HAP-1 (cell line): ENCODE measurements at regions not wholly inside any gene's neighbourhood (a gene's known extent, or its start where the extent isn't known, plus 50 kb on each side); places are given as distances from the start of the nearest gene placed in this dataset.
"Not testable (repeated sequence)": the region's sequence is repeated elsewhere in the genome, so short reads cannot be mapped to it uniquely, and the experiment has no call there.

Experiments used
- DNase-seq, 2 experiments: peaks; one replicate each; pipeline ENCODE4 v3.0.0-alpha.2; 2016 to 2020; ENCODE audit warnings: low spot score in 2 of 2
- H3K27me3 ChIP-seq: fragments of 250-450 bp; sonication (Bioruptor Pico); 2 replicates; pipeline ENCODE4 v1.5.1; 2020; ENCODE audit warnings: low read depth, mild to moderate bottlenecking, moderate library complexity
- H3K36me3 ChIP-seq: fragments of 250-450 bp; sonication (Bioruptor Pico); replicated peaks from 2 replicates; pipeline ENCODE4 v1.5.1; 2020; ENCODE audit warnings: mild to moderate bottlenecking
- H3K4me1 ChIP-seq: fragments of 250-450 bp; sonication (Bioruptor Pico); 2 replicates; pipeline ENCODE4 v1.5.1; 2020; ENCODE audit warnings: mild to moderate bottlenecking
- H3K4me3 ChIP-seq: fragments of 250-450 bp; sonication (Bioruptor Pico); 2 replicates; pipeline ENCODE4 v1.5.1; 2020; ENCODE audit warnings: mild to moderate bottlenecking, moderate library complexity
- H3K9me3 ChIP-seq: fragments of 250-450 bp; sonication (Bioruptor Pico); 2 replicates; pipeline ENCODE4 v1.5.1; 2020; ENCODE audit warnings: mild to moderate bottlenecking, moderate library complexity
- in situ Hi-C: fragments of 300-500 bp; cut with MboI; formaldehyde crosslinking; loops from 3 replicates; pipeline ENCODE4 v1.14.3; 2020; ENCODE audit warnings: low sequenced_read_pairs, inconsistent platforms, mixed read lengths

- in situ Hi-C loops: no loop called here
- H3K36me3 ChIP-seq: no peaks in the 10 kb centered on the region
- no peak overlapping the region for H3K4me3 ChIP-seq
- H3K27me3 ChIP-seq: no peaks in the 10 kb centered on the region
- H3K9me3 ChIP-seq: no peaks in the 10 kb centered on the region
- no peaks in the 10 kb centered on the region for H3K4me1 ChIP-seq
- DNase-seq: no peak
Observed at GRCh38 chr22:34592123-34592740, 473.7 kb upstream of the ISX start.

- in situ Hi-C loops: no loop called here
- no peaks in the 10 kb centered on the region for H3K27me3 ChIP-seq
- H3K4me3 ChIP-seq: no peak overlapping the region
- no peak for DNase-seq
- H3K9me3 ChIP-seq: no peaks in the 10 kb centered on the region
- H3K36me3 ChIP-seq: no peaks in the 10 kb centered on the region
- no peaks in the 10 kb centered on the region for H3K4me1 ChIP-seq
Observed at GRCh38 chr22:34599567-34599966, 466.4 kb upstream of the ISX start.

- H3K36me3 ChIP-seq: no peaks in the 10 kb centered on the region
- no peaks in the 10 kb centered on the region for H3K4me1 ChIP-seq
- no peak overlapping the region for H3K4me3 ChIP-seq
- DNase-seq: no peak
- H3K9me3 ChIP-seq: no peaks in the 10 kb centered on the region
- no peaks in the 10 kb centered on the region for H3K27me3 ChIP-seq
- in situ Hi-C loops: no loop called here
Observed at GRCh38 chr22:34604312-34604711, 461.6 kb upstream of the ISX start.

DNA sequence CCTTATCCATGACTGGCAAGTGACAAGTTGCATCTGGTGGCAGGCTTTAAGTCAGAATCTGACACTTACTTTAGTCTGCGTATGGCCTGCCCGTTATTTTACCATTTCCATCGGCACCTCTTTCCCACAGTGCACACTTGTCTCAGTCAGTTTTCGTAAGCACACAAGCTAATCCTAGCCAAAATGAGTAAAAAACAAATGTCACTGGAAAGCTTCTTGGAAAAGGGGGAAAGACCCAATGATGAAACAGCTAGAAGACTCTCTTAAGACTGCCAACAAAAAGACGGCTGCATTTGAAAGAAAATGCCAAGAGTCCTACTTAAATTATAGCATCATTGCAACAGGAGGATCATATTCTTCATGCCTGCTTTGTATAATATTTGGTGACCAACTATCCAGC, 457.9 kb upstream of the ISX start:
- Histone ChIP-seq H3K4me1 (no peaks in the 10 kb centered on the region), H3K36me3 (no peaks in the 10 kb centered on the region), H3K27me3 (no peaks in the 10 kb centered on the region), H3K4me3 (no peak overlapping the region), H3K9me3 (no peaks in the 10 kb centered on the region)
- in situ Hi-C loops: no loop called here
- no peak for DNase-seq

- Histone ChIP-seq H3K27me3 (no peaks in the 10 kb centered on the region), H3K4me1 (no peaks in the 10 kb centered on the region), H3K36me3 (no peaks in the 10 kb centered on the region), H3K4me3 (no peak overlapping the region), H3K9me3 (no peaks in the 10 kb centered on the region)
- in situ Hi-C loops: no loop called here
- DNase-seq: no peak
Observed at GRCh38 chr22:34608540-34609115, 457.3 kb upstream of the ISX start.

DNA sequence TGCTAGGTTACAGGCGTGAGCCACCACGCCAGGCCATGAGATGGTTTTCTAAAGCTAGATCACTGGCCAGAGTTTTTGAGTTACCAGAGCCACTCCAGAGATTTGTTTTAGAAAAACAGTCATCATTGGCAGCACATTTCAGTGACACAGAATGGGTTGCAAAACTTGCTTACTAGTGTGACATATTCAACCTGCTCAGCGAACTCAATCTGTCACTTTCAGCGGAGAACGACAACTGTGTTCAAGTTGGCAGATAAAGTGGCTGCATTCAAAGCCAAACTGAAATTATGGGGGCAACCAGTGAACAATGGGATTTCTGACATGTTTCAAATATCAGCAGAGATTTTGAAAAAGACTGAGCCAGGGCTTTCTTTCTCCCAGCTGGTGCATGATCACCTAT, 456.3 kb upstream of the ISX start:
- in situ Hi-C loops: no loop called here
- H3K4me3 ChIP-seq: no peak overlapping the region
- H3K36me3 ChIP-seq: no peaks in the 10 kb centered on the region
- no peaks in the 10 kb centered on the region for H3K4me1 ChIP-seq
- no peaks in the 10 kb centered on the region for H3K9me3 ChIP-seq
- no peaks in the 10 kb centered on the region for H3K27me3 ChIP-seq
- no peak for DNase-seq

DNA sequence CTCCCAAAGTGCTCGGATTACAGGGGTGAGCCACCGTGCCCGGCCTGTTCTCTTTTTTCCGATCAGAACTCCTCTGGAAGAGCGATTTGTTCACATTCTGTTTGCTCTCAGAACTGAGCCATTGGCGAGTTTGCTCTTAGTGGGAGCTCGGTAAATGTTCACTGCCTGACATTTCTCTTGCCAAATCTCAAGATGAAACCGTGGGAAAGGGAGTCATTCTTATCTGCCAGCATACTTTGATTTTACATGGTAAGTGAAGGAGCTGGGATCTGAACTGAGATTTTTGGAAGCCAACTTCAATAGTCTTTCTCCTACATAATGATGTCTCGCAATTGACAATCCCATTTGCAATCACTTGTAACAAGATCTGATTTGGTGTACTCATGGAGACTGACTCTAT, 445.8 kb upstream of the ISX start:
- in situ Hi-C loops: no loop called here
- H3K4me3 ChIP-seq: no peak overlapping the region
- H3K4me1 ChIP-seq: no peaks in the 10 kb centered on the region
- DNase-seq: no peak
- H3K9me3 ChIP-seq: no peaks in the 10 kb centered on the region
- no peaks in the 10 kb centered on the region for H3K27me3 ChIP-seq
- no peaks in the 10 kb centered on the region for H3K36me3 ChIP-seq

DNA sequence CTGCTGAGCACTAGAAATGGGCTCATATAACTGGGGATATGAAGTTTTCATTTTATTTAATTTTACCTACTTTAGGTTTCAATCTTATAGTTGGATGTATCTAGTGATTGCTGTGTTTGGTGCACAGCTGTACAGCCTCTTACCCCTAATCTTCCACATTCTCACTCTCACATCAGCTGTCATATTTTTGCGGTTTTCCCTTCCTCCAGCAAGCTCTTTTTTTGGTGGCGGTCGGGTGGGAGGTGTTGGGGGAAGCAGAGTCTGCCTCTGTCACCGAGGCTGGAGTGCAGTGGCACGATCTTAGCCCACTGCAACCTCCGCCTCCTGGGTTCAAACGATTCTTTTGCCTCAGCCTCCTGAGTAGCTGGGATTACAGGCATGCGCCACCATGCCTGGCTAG, 445.1 kb upstream of the ISX start:
- H3K4me1 ChIP-seq: no peaks in the 10 kb centered on the region
- no peaks in the 10 kb centered on the region for H3K9me3 ChIP-seq
- in situ Hi-C loops: no loop called here
- H3K36me3 ChIP-seq: no peaks in the 10 kb centered on the region
- H3K4me3 ChIP-seq: no peak overlapping the region
- no peak for DNase-seq
- no peaks in the 10 kb centered on the region for H3K27me3 ChIP-seq

DNA sequence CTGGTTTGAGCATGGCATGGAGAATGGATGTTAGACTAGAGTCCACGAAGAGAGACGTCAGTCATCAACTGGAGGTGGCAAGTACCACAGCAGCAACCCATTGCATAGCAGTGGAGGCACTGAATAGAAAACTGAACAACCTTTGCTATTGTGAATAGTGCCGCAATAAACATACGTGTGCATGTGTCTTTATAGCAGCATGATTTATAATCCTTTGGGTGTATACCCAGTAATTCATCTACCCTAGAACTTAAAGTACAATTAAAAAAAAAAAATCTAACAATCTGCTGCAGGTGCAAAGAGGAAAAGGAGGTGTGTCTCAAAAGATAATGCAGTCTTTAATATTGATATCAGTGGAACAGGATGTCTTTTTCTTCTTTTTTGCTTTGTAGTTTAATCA, 443.4 kb upstream of the ISX start:
- no peak for DNase-seq
- no peaks in the 10 kb centered on the region for H3K36me3 ChIP-seq
- in situ Hi-C loops: no loop called here
- no peak overlapping the region for H3K4me3 ChIP-seq
- no peaks in the 10 kb centered on the region for H3K4me1 ChIP-seq
- H3K27me3 ChIP-seq: no peaks in the 10 kb centered on the region
- no peaks in the 10 kb centered on the region for H3K9me3 ChIP-seq

DNA sequence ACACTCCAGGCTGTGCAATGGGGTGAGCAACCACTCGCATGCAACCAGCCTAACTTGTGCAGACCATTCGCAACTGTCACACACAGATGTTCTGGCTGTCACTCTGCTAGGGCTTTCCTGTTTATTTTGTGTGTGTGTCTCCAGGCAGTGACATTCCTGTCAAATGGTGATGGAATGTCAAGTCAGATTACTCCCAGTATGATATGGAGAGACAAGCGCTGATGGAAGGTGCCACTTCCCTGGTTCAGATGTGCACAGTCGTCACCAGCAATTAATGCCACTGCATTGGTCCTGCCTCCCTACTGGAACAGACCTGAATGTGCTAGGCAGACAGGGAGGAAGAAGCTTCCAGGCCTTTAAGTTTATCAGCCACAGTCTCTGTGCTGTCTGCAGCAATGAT, 442.4 kb upstream of the ISX start:
- no peaks in the 10 kb centered on the region for H3K36me3 ChIP-seq
- no peaks in the 10 kb centered on the region for H3K27me3 ChIP-seq
- H3K9me3 ChIP-seq: no peaks in the 10 kb centered on the region
- H3K4me1 ChIP-seq: no peaks in the 10 kb centered on the region
- in situ Hi-C loops: no loop called here
- DNase-seq: no peak
- no peak overlapping the region for H3K4me3 ChIP-seq

DNA sequence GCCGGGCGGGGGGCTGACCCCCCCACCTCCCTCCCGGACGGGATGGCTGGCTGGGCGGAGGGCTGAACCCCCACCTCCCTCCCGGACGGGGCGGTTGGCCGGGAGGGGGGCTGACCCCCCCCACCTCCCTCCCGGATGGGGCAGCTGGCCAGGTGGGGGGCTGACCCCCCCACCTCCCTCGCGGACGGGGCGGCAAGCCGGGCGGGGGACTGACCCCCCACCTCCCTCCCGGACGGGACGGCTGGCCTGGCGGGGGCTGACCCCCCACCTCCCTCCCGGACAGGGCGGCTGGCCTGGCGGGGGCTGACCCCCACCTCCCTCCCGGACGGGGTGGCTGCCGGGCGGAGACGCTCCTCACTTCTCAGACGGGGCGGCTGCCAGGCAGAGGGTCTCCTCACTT, 440.1 kb upstream of the ISX start:
- H3K27me3 ChIP-seq, H3K9me3 ChIP-seq, in situ Hi-C loops: not testable (repeated sequence)

DNA sequence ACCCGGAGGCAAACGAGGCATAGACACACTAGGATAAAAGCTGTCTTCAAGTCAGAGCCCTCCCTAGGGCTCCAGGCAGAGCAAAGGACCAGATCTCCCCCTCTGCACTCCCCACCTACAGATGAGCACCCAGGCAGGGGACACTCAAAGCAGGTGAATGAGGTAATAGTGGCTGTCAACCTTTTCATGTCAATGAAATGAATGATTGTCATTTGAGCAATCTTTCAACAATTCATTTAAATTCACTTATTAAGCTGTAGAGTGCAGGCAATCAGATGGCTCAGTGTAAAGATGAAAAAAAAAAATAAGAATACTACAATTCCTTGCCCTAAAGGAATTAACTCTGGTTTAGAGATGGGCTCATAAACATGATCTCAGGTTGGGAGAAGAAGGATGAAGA, 427.8 kb upstream of the ISX start:
- DNase-seq: no peak
- Histone ChIP-seq H3K4me1 (no peaks in the 10 kb centered on the region), H3K36me3 (no peaks in the 10 kb centered on the region), H3K27me3 (no peaks in the 10 kb centered on the region), H3K4me3 (no peak overlapping the region), H3K9me3 (no peaks in the 10 kb centered on the region)
- in situ Hi-C loops: no loop called here

More for the DNA sequence above, 440.1 kb upstream of the ISX start:
- not testable (repeated sequence) for DNase-seq, H3K36me3 ChIP-seq, H3K4me3 ChIP-seq, H3K4me1 ChIP-seq

DNA sequence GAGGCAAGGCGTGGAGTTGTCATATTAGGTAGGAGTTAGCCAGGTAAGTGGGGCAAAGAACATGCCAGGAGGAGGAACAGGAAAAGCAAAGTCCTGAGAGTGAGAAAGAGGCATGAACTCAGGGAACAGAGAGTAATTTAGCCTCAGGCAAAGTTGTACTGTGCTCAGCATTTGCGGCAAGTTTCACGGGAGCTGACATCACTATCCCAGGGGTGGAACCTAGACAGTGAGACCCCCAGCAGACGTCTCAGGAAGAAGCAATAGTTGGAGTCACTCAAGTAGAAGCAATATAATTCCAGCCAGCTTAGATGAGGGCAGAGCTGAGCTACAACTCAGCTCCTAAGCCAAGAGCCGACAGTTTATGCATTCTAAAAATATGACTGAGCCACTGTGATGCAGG, 426.0 kb upstream of the ISX start:
- in situ Hi-C loops: no loop called here
- DNase-seq: no peak
- Histone ChIP-seq H3K4me1 (no peaks in the 10 kb centered on the region), H3K36me3 (no peaks in the 10 kb centered on the region), H3K4me3 (no peak overlapping the region), H3K27me3 (no peaks in the 10 kb centered on the region), H3K9me3 (no peaks in the 10 kb centered on the region)

- no peaks in the 10 kb centered on the region for H3K27me3 ChIP-seq
- H3K4me1 ChIP-seq: no peaks in the 10 kb centered on the region
- DNase-seq: no peak
- no peaks in the 10 kb centered on the region for H3K9me3 ChIP-seq
- no peaks in the 10 kb centered on the region for H3K36me3 ChIP-seq
- in situ Hi-C loops: no loop called here
- H3K4me3 ChIP-seq: no peak overlapping the region
Observed at GRCh38 chr22:34645375-34645774, 420.6 kb upstream of the ISX start.

- H3K27me3 ChIP-seq: no peaks in the 10 kb centered on the region
- no peaks in the 10 kb centered on the region for H3K4me1 ChIP-seq
- in situ Hi-C loops: no loop called here
- DNase-seq: no peak
- no peaks in the 10 kb centered on the region for H3K9me3 ChIP-seq
- no peak overlapping the region for H3K4me3 ChIP-seq
- H3K36me3 ChIP-seq: no peaks in the 10 kb centered on the region
Observed at GRCh38 chr22:34669001-34669400, 397.0 kb upstream of the ISX start.
